Left hindlimb (tissue), 1 donor: ENCODE measurements at regions not wholly inside any gene's neighbourhood (a gene's known extent, or its start where the extent isn't known, plus 50 kb on each side); places are given as distances from the start of the nearest gene placed in this dataset.

ENCODE experiments used
- DNase-seq: peaks from one replicate; pipeline ENCODE4 v3.0.0-alpha.2; 2018

- no peak for DNase-seq
Measured at GRCh38 chr2:55973673-55974072, 50.1 kb upstream of the EFEMP1 start.

GRCh38 chr2:55976681-55977080 lies 53.1 kb upstream of the EFEMP1 start:
- no peak for DNase-seq

- DNase-seq: no peak
Measured at GRCh38 chr2:55985406-55985805, 61.8 kb upstream of the EFEMP1 start.

- no peak for DNase-seq
Measured at GRCh38 chr2:55986001-55986400, 62.4 kb upstream of the EFEMP1 start.

GRCh38 chr2:55986700-55987440 lies 63.3 kb upstream of the EFEMP1 start:
- no peak for DNase-seq

- no peak for DNase-seq
Measured at GRCh38 chr2:55989405-55989804, 65.8 kb upstream of the EFEMP1 start.

- no peak for DNase-seq
Measured at GRCh38 chr2:55992455-55992854, 68.9 kb upstream of the EFEMP1 start.

- DNase-seq: no peak
Measured at GRCh38 chr2:55993685-55994084, 70.1 kb upstream of the EFEMP1 start.

- DNase-seq: no peak
Measured at GRCh38 chr2:55995211-55995610, 71.6 kb upstream of the EFEMP1 start.

- DNase-seq: no peak
Measured at GRCh38 chr2:55995902-55996301, 72.3 kb upstream of the EFEMP1 start.

GRCh38 chr2:55999231-55999630 lies 75.6 kb upstream of the EFEMP1 start:
- DNase-seq: no peak

- no peak for DNase-seq
Measured at GRCh38 chr2:55999790-56000189, 76.2 kb upstream of the EFEMP1 start.

GRCh38 chr2:56001947-56002346 lies 78.4 kb upstream of the EFEMP1 start:
- no peak for DNase-seq

- DNase-seq: peak; percentile 65
Measured at GRCh38 chr2:56008661-56009431, 85.3 kb upstream of the EFEMP1 start.

GRCh38 chr2:56009758-56010458 lies 86.3 kb upstream of the EFEMP1 start:
- no peak for DNase-seq

GRCh38 chr2:56011624-56012023 lies 88.0 kb upstream of the EFEMP1 start:
- DNase-seq: no peak

GRCh38 chr2:56012221-56012765 lies 88.7 kb upstream of the EFEMP1 start:
- DNase-seq: no peak

GRCh38 chr2:56013475-56013874 lies 89.9 kb upstream of the EFEMP1 start:
- DNase-seq: no peak

- DNase-seq: no peak
Measured at GRCh38 chr2:56014046-56014730, 90.6 kb upstream of the EFEMP1 start.

- DNase-seq: no peak
Measured at GRCh38 chr2:56015711-56016115, 92.1 kb upstream of the EFEMP1 start.

- no peak for DNase-seq
Measured at GRCh38 chr2:56017784-56018183, 94.2 kb upstream of the EFEMP1 start.

- DNase-seq: no peak
Measured at GRCh38 chr2:56018267-56018666, 94.7 kb upstream of the EFEMP1 start.

- DNase-seq: no peak
Measured at GRCh38 chr2:56021136-56021474, 97.5 kb upstream of the EFEMP1 start.
